Activated CD8-positive, alpha-beta T cell treated with anti-CD3 and anti-CD28 coated beads for 36 hours (primary cell): ENCODE measurements at regions not wholly inside any gene's neighbourhood (a gene's known extent, or its start where the extent isn't known, plus 50 kb on each side); places are given as distances from the start of the nearest gene placed in this dataset.

Source experiments
- ATAC-seq: fragments of 200-7000 bp; cut with Tn5 transposase; one replicate; pipeline ENCODE4 v1.10.0; 2021; ENCODE audit warnings: mild to moderate bottlenecking, moderate library complexity
- CTCF ChIA-PET: fragments of 350-600 bp; sonication (Branson Sonifier 250); formaldehyde crosslinking; loops from one replicate; lab custom pipeline; 2021; ENCODE audit warnings: antibody characterized with exemption; lab: Charles Lee
- POLR2A ChIA-PET: fragments of 350-600 bp; sonication (Branson Sonifier 250); formaldehyde crosslinking; loops from one replicate; lab custom pipeline; 2021; ENCODE audit warnings: antibody characterized with exemption; lab: Charles Lee
- DNase-seq: peaks from one replicate; pipeline ENCODE4 v3.0.0-alpha.2; 2020
- H3K27ac Mint-ChIP-seq: one replicate; pipeline ENCODE4 v1.8.0; 2021; ENCODE audit warnings: mild to moderate bottlenecking, mixed read lengths
- H3K27me3 Mint-ChIP-seq: one replicate; pipeline ENCODE4 v1.8.0; 2021; ENCODE audit warnings: mixed read lengths
- H3K36me3 Mint-ChIP-seq: one replicate; pipeline ENCODE4 v1.8.0; 2021; ENCODE audit warnings: low read depth, mixed read lengths
- H3K4me1 Mint-ChIP-seq: one replicate; pipeline ENCODE4 v1.8.0; 2021; ENCODE audit warnings: low read depth, mixed read lengths
- H3K4me3 Mint-ChIP-seq: one replicate; pipeline ENCODE4 v1.8.0; 2021; ENCODE audit warnings: mild to moderate bottlenecking, moderate library complexity, mixed read lengths
- H3K9me3 Mint-ChIP-seq: one replicate; pipeline ENCODE4 v1.8.0; 2021; ENCODE audit warnings: mixed read lengths
- intact Hi-C: fragments of 100-400 bp; cut with micrococcal nuclease; formaldehyde crosslinking; loops from one replicate; pipeline ENCODE4 v1.10.0; 2022
- TF ChIP-seq, protein P1 (sequence below): fragments of 200-600 bp; IDR thresholded peaks from one replicate; pipeline ENCODE4 v1.8.0; 2022; ENCODE audit warnings: antibody characterized with exemption, mild to moderate bottlenecking

DNA sequence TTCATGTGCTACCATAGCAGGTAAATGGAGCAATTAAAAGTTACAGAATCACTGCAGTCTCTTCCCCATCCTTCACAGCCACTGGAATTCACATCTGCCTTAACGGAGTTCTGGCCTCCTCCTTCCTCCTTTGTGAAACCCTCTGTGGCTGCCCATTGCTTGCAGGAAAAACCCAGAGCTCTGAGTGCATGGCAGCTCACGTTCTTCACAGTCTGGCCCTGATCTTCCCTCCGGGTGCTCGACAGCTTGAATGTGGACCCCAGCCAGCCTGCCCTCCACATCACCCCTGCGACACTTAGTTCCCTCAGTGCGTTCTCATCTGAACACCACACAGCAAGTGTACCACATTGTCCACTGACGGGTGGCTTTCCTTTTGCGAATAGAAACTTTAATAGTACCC is 63.2 kb upstream of the RUFY1 start:
- Mint-ChIP-seq H3K27me3 (peaks cover 3% of the 10 kb centered on the region), H3K9me3 (no peaks in the 10 kb centered on the region), H3K4me1 (no peaks in the 10 kb centered on the region), H3K36me3 (no peaks in the 10 kb centered on the region), H3K27ac (no peak overlapping the region), H3K4me3 (no peak overlapping the region)
- DNase-seq, result no peak
- TF ChIP-seq, protein P1, sequence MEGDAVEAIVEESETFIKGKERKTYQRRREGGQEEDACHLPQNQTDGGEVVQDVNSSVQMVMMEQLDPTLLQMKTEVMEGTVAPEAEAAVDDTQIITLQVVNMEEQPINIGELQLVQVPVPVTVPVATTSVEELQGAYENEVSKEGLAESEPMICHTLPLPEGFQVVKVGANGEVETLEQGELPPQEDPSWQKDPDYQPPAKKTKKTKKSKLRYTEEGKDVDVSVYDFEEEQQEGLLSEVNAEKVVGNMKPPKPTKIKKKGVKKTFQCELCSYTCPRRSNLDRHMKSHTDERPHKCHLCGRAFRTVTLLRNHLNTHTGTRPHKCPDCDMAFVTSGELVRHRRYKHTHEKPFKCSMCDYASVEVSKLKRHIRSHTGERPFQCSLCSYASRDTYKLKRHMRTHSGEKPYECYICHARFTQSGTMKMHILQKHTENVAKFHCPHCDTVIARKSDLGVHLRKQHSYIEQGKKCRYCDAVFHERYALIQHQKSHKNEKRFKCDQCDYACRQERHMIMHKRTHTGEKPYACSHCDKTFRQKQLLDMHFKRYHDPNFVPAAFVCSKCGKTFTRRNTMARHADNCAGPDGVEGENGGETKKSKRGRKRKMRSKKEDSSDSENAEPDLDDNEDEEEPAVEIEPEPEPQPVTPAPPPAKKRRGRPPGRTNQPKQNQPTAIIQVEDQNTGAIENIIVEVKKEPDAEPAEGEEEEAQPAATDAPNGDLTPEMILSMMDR, result no peak
- intact Hi-C loops, result no loop called here
- POLR2A ChIA-PET, result no interaction called here
- ATAC-seq, result no peak
- CTCF ChIA-PET, result no interaction called here

GRCh38 chr5:179486596-179487051 is 63.7 kb upstream of the RUFY1 start:
- H3K4me1 Mint-ChIP-seq, result no peaks in the 10 kb centered on the region
- H3K36me3 Mint-ChIP-seq, result no peaks in the 10 kb centered on the region
- peaks cover 3% of the 10 kb centered on the region for H3K27me3 Mint-ChIP-seq
- H3K4me3 Mint-ChIP-seq, result no peak overlapping the region
- H3K27ac Mint-ChIP-seq, result no peak overlapping the region
- POLR2A ChIA-PET, result no interaction called here
- ATAC-seq (no peak), DNase-seq (no peak)
- CTCF ChIA-PET, result no interaction called here
- H3K9me3 Mint-ChIP-seq, result no peaks in the 10 kb centered on the region
- intact Hi-C loops, result no loop called here
- TF ChIP-seq, protein P1, result no peak

GRCh38 chr5:179485845-179486575 is 64.3 kb upstream of the RUFY1 start:
- Mint-ChIP-seq H3K27me3 (peaks cover 1% of the 10 kb centered on the region), H3K36me3 (no peaks in the 10 kb centered on the region), H3K4me1 (no peaks in the 10 kb centered on the region), H3K4me3 (no peak overlapping the region), H3K27ac (no peak overlapping the region), H3K9me3 (no peaks in the 10 kb centered on the region)
- ChIA-PET CTCF (interaction anchor here (1.2 kb wide), 1 partner anchor 8 kb away, joined by 3 read pairs; no protein-coding TSS in a partner anchor), POLR2A (no interaction called here)
- DNase-seq (no peak), ATAC-seq (no peak)
- TF ChIP-seq, protein P1, result no peak
- intact Hi-C loops, result no loop called here

- ChIA-PET CTCF (no interaction called here), POLR2A (no interaction called here)
- Mint-ChIP-seq H3K36me3 (no peaks in the 10 kb centered on the region), H3K27me3 (peaks cover 1% of the 10 kb centered on the region), H3K27ac (no peak overlapping the region), H3K4me3 (no peak overlapping the region), H3K9me3 (no peaks in the 10 kb centered on the region), H3K4me1 (no peaks in the 10 kb centered on the region)
- TF ChIP-seq, protein P1, result no peak
- DNase-seq (no peak), ATAC-seq (no peak)
- intact Hi-C loops, result no loop called here
Observed at GRCh38 chr5:179484761-179485160, 65.6 kb upstream of the RUFY1 start.

- intact Hi-C loops, result no loop called here
- DNase-seq, result no peak
- Mint-ChIP-seq H3K27ac (no peak overlapping the region), H3K27me3 (peaks cover under 1% of the 10 kb centered on the region), H3K9me3 (no peaks in the 10 kb centered on the region), H3K4me3 (no peak overlapping the region), H3K36me3 (no peaks in the 10 kb centered on the region), H3K4me1 (no peaks in the 10 kb centered on the region)
- POLR2A ChIA-PET, result no interaction called here
- TF ChIP-seq, protein P1, result no peak
- ATAC-seq, result no peak
- CTCF ChIA-PET, result interaction anchor here (1.0 kb wide), 1 partner anchor 317 kb away, joined by 4 read pairs; no protein-coding TSS in a partner anchor
Observed at GRCh38 chr5:179484201-179484600, 66.2 kb upstream of the RUFY1 start.
